Uterus (tissue), 2 donors: ENCODE measurements at regions not wholly inside any gene's neighbourhood (a gene's known extent, or its start where the extent isn't known, plus 50 kb on each side); places are given as distances from the start of the nearest gene placed in this dataset.

Experiments used
- CTCF ChIP-seq, 4 experiments: fragments of 200-600 bp in 2 of 4; fragments of 450-650 bp in 2 of 4; sonication (generic) in 2 of 4; IDR thresholded peaks; one replicate each; pipeline ENCODE4 v1.5.1; 2016 to 2019; ENCODE audit warnings: antibody characterized with exemption in 4 of 4, mild to moderate bottlenecking in 2 of 4, moderate library complexity in 1 of 4
- POLR2A ChIP-seq, 2 donors: fragments of 450-650 bp; IDR thresholded peaks; one replicate each; pipeline ENCODE4 v1.6.1; 2016; ENCODE audit warnings: antibody characterized with exemption in 2 of 2, mild to moderate bottlenecking in 1 of 2, moderate library complexity in 1 of 2

- TF ChIP-seq CTCF (IDR thresholded peaks at IDR 0.05) (no peak), POLR2A (IDR thresholded peaks at IDR 0.05) (no peak)
Measured at GRCh38 chr1:57721001-57721400, 297.1 kb upstream of the DAB1 start.
